ENCODE measurements at regions not wholly inside any gene's neighbourhood (a gene's known extent, or its start where the extent isn't known, plus 50 kb on each side); places are given as distances from the start of the nearest gene placed in this dataset.

GRCh38 chr9:91089405-91090129, 272.2 kb downstream of the AUH start:
- Histone ChIP-seq H3K4me1 (ENCODE audit: control insufficient read depth in 2 of 2, insufficient read depth in 2 of 2, low read length in 2 of 2) (peaks cover 0 to 5% of the 10 kb centered on the region in 2 donors), H3K9me3 (ENCODE audit: control insufficient read depth in 2 of 2, insufficient read depth in 1 of 2, low read length in 1 of 2) (no peaks in the 10 kb centered on the region), H3K27me3 (ENCODE audit: control insufficient read depth in 2 of 2, insufficient read depth in 1 of 2, low read length in 1 of 2) (no peaks in the 10 kb centered on the region), H3K4me3 (ENCODE audit: low read length in 2 of 2) (no peak overlapping the region), H3K36me3 (ENCODE audit: control insufficient read depth in 2 of 2, insufficient read depth in 2 of 2, low read length in 1 of 2) (no peaks in the 10 kb centered on the region), H3K27ac (ENCODE audit: low read depth in 1 of 2, low read length in 1 of 2) (no peak overlapping the region)
- DNase-seq (ENCODE audit: low read depth in 6 of 9, low spot score in 9 of 9) = peak in 2 of 9 donors; percentile 18 to 42
- 56% methylated on average over 6 of the region's 6 CpGs for WGBS

DNA sequence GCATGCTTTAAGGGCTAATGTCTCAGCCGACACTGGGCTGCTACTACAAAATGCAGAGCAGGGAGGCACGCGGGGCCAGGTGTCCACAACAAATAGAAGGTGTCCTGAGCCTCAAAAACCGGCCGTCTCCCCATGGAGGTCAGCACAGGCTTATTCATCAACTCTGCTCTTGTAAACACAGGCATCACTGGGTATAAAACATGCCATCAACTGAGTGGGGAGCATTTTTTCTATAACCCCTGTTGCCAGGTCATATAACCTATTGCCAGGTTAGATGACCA, 271.6 kb downstream of the AUH start:
- 94% methylated on average over 5 of the region's 5 CpGs for WGBS

GRCh38 chr9:91092214-91092613, 269.5 kb downstream of the AUH start:
- WGBS = 56% methylated on average over 1 of the region's 1 CpG
- DNase-seq (ENCODE audit: low read depth in 6 of 9, low spot score in 9 of 9) = no peak
- H3K27me3 ChIP-seq (ENCODE audit: control insufficient read depth in 2 of 2, insufficient read depth in 1 of 2, low read length in 1 of 2) = peaks cover 0 to 3% of the 10 kb centered on the region in 2 donors
- H3K36me3 ChIP-seq (ENCODE audit: control insufficient read depth in 2 of 2, insufficient read depth in 2 of 2, low read length in 1 of 2) = no peaks in the 10 kb centered on the region
- no peak overlapping the region for H3K27ac ChIP-seq (ENCODE audit: low read depth in 1 of 2, low read length in 1 of 2)
- H3K9me3 ChIP-seq (ENCODE audit: control insufficient read depth in 2 of 2, insufficient read depth in 1 of 2, low read length in 1 of 2) = peaks cover 0 to 7% of the 10 kb centered on the region in 2 donors
- peaks cover 0 to 5% of the 10 kb centered on the region in 2 donors for H3K4me1 ChIP-seq (ENCODE audit: control insufficient read depth in 2 of 2, insufficient read depth in 2 of 2, low read length in 2 of 2)
- no peak overlapping the region for H3K4me3 ChIP-seq (ENCODE audit: low read length in 2 of 2)

More for the DNA sequence above, 271.6 kb downstream of the AUH start:
- no peaks in the 10 kb centered on the region for H3K27me3 ChIP-seq (ENCODE audit: control insufficient read depth in 2 of 2, insufficient read depth in 1 of 2, low read length in 1 of 2)
- DNase-seq (ENCODE audit: low read depth in 6 of 9, low spot score in 9 of 9) = no peak
- H3K36me3 ChIP-seq (ENCODE audit: control insufficient read depth in 2 of 2, insufficient read depth in 2 of 2, low read length in 1 of 2) = no peaks in the 10 kb centered on the region
- H3K4me3 ChIP-seq (ENCODE audit: low read length in 2 of 2) = no peak overlapping the region
- no peak overlapping the region for H3K27ac ChIP-seq (ENCODE audit: low read depth in 1 of 2, low read length in 1 of 2)
- H3K4me1 ChIP-seq (ENCODE audit: control insufficient read depth in 2 of 2, insufficient read depth in 2 of 2, low read length in 2 of 2) = peaks cover 0 to 5% of the 10 kb centered on the region in 2 donors
- H3K9me3 ChIP-seq (ENCODE audit: control insufficient read depth in 2 of 2, insufficient read depth in 1 of 2, low read length in 1 of 2) = peaks cover 0 to under 1% of the 10 kb centered on the region in 2 donors

GRCh38 chr9:91094324-91095088, 267.2 kb downstream of the AUH start:
- 94% methylated on average over 1 of the region's 1 CpG for WGBS
- H3K27ac ChIP-seq (ENCODE audit: low read depth in 1 of 2, low read length in 1 of 2) = no peak overlapping the region
- H3K4me1 ChIP-seq (ENCODE audit: control insufficient read depth in 2 of 2, insufficient read depth in 2 of 2, low read length in 2 of 2) = peaks cover 0 to 2% of the 10 kb centered on the region in 2 donors
- H3K36me3 ChIP-seq (ENCODE audit: control insufficient read depth in 2 of 2, insufficient read depth in 2 of 2, low read length in 1 of 2) = no peaks in the 10 kb centered on the region
- no peak for DNase-seq (ENCODE audit: low read depth in 6 of 9, low spot score in 9 of 9)
- H3K9me3 ChIP-seq (ENCODE audit: control insufficient read depth in 2 of 2, insufficient read depth in 1 of 2, low read length in 1 of 2) = peaks cover 0 to 7% of the 10 kb centered on the region in 2 donors
- no peak overlapping the region for H3K4me3 ChIP-seq (ENCODE audit: low read length in 2 of 2)
- H3K27me3 ChIP-seq (ENCODE audit: control insufficient read depth in 2 of 2, insufficient read depth in 1 of 2, low read length in 1 of 2) = peaks cover 0 to 3% of the 10 kb centered on the region in 2 donors

GRCh38 chr9:91098203-91098850, 263.4 kb downstream of the AUH start:
- H3K4me1 ChIP-seq (ENCODE audit: control insufficient read depth in 2 of 2, insufficient read depth in 2 of 2, low read length in 2 of 2) = peaks cover 27 to 30% of the 10 kb centered on the region in 2 donors
- no peak for DNase-seq (ENCODE audit: low read depth in 6 of 9, low spot score in 9 of 9)
- H3K4me3 ChIP-seq (ENCODE audit: low read length in 2 of 2) = no peak overlapping the region
- WGBS = 94% methylated on average over 10 of the region's 10 CpGs
- H3K36me3 ChIP-seq (ENCODE audit: control insufficient read depth in 2 of 2, insufficient read depth in 2 of 2, low read length in 1 of 2) = no peaks in the 10 kb centered on the region
- H3K27ac ChIP-seq (ENCODE audit: low read depth in 1 of 2, low read length in 1 of 2) = no peak overlapping the region
- H3K9me3 ChIP-seq (ENCODE audit: control insufficient read depth in 2 of 2, insufficient read depth in 1 of 2, low read length in 1 of 2) = peaks cover 0 to 12% of the 10 kb centered on the region in 2 donors
- H3K27me3 ChIP-seq (ENCODE audit: control insufficient read depth in 2 of 2, insufficient read depth in 1 of 2, low read length in 1 of 2) = peaks cover 0 to 9% of the 10 kb centered on the region in 2 donors

- WGBS = 83% methylated on average over 4 of the region's 4 CpGs
- Histone ChIP-seq H3K27ac (ENCODE audit: low read depth in 1 of 2, low read length in 1 of 2) (no peak overlapping the region), H3K36me3 (ENCODE audit: control insufficient read depth in 2 of 2, insufficient read depth in 2 of 2, low read length in 1 of 2) (no peaks in the 10 kb centered on the region), H3K9me3 (ENCODE audit: control insufficient read depth in 2 of 2, insufficient read depth in 1 of 2, low read length in 1 of 2) (peaks cover 0 to 12% of the 10 kb centered on the region in 2 donors), H3K4me3 (ENCODE audit: low read length in 2 of 2) (no peak overlapping the region), H3K4me1 (ENCODE audit: control insufficient read depth in 2 of 2, insufficient read depth in 2 of 2, low read length in 2 of 2) (peaks cover 27 to 30% of the 10 kb centered on the region in 2 donors), H3K27me3 (ENCODE audit: control insufficient read depth in 2 of 2, insufficient read depth in 1 of 2, low read length in 1 of 2) (peaks cover 0 to 9% of the 10 kb centered on the region in 2 donors)
- no peak for DNase-seq (ENCODE audit: low read depth in 6 of 9, low spot score in 9 of 9)
Observed at GRCh38 chr9:91099436-91099835, 262.3 kb downstream of the AUH start.

GRCh38 chr9:91100878-91101450, 260.8 kb downstream of the AUH start:
- Histone ChIP-seq H3K27me3 (ENCODE audit: control insufficient read depth in 2 of 2, insufficient read depth in 1 of 2, low read length in 1 of 2) (peaks cover 2 to 6% of the 10 kb centered on the region in 2 donors), H3K9me3 (ENCODE audit: control insufficient read depth in 2 of 2, insufficient read depth in 1 of 2, low read length in 1 of 2) (peaks cover 0 to 6% of the 10 kb centered on the region in 2 donors), H3K27ac (ENCODE audit: low read depth in 1 of 2, low read length in 1 of 2) (no peak overlapping the region), H3K36me3 (ENCODE audit: control insufficient read depth in 2 of 2, insufficient read depth in 2 of 2, low read length in 1 of 2) (no peaks in the 10 kb centered on the region), H3K4me1 (ENCODE audit: control insufficient read depth in 2 of 2, insufficient read depth in 2 of 2, low read length in 2 of 2) (peaks cover 27 to 30% of the 10 kb centered on the region in 2 donors), H3K4me3 (ENCODE audit: low read length in 2 of 2) (no peak overlapping the region)
- WGBS = 72% methylated on average over 6 of the region's 6 CpGs
- no peak for DNase-seq (ENCODE audit: low read depth in 6 of 9, low spot score in 9 of 9)

DNA sequence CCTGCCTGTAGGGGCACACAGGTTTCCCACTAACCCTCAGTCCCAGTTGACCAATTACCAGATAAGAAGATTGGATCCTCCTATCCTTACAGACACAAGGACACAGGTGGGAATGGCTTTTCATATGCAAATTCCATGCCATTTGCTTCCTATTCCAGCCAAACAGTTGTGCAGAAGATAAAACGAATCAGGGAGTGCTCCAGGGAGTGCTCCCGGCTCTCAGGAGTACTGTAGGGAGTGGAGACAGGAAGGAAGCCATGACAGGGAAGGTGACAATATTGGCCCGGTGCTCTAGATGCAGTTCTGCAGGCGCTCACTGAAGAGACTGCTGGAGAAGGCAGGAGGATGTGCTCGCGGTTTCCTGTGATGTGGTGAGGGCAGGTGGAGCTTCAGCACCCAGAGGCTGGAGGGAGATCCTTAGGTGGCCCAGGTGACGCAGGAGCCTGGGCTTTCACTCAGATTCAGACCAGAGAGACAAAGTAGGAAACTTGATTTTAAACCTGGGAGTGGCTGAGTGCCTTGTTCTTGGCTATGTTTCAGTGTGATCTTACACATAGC, 260.0 kb downstream of the AUH start:
- Histone ChIP-seq H3K27ac (ENCODE audit: low read depth in 1 of 2, low read length in 1 of 2) (no peak overlapping the region), H3K27me3 (ENCODE audit: control insufficient read depth in 2 of 2, insufficient read depth in 1 of 2, low read length in 1 of 2) (peaks cover 2 to 6% of the 10 kb centered on the region in 2 donors), H3K4me1 (ENCODE audit: control insufficient read depth in 2 of 2, insufficient read depth in 2 of 2, low read length in 2 of 2) (peaks cover 27 to 30% of the 10 kb centered on the region in 2 donors), H3K9me3 (ENCODE audit: control insufficient read depth in 2 of 2, insufficient read depth in 1 of 2, low read length in 1 of 2) (peaks cover 0 to 6% of the 10 kb centered on the region in 2 donors), H3K4me3 (ENCODE audit: low read length in 2 of 2) (no peak overlapping the region), H3K36me3 (ENCODE audit: control insufficient read depth in 2 of 2, insufficient read depth in 2 of 2, low read length in 1 of 2) (no peaks in the 10 kb centered on the region)
- peak; percentile 70 to 94 (median 85) for DNase-seq (ENCODE audit: low read depth in 6 of 9, low spot score in 9 of 9)
- WGBS = 4% methylated on average over 7 of the region's 7 CpGs

Data from thymus (tissue), 11 donors.